ENCODE measurements at regions not wholly inside any gene's neighbourhood (a gene's known extent, or its start where the extent isn't known, plus 50 kb on each side); places are given as distances from the start of the nearest gene placed in this dataset.

DNA sequence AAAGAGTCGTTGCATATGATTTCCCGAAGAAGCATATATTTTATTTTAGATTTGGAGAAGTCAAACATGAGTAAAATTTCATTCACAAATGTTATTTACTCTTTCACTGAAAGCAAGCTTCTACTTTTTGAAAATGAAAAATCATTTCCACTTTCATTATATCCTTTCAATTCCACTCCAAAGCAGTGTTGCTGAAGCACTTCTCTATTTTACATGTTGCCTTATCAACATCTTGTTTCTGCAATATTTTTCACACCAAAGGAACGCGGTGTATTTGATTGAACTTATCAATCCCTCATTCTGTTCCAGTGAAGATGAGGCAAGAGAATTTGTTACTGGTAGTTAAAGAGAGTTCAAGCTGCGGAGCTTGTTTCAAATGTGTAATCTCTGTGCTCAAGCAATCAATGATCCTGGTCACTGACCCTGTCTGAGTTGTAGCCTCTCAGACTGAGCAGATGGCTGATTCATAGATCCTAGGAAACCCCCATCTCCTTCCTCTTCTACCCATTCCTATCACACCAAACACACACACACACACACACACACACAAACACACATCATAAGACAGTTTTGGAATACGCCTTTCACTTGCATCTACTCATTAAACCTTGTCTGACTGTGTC, 236.2 kb upstream of the FLRT2 start:
- H3K27me3 Mint-ChIP-seq (ENCODE audit: low read depth): no peaks in the 10 kb centered on the region
- POLR2A ChIA-PET: no interaction called here
- no peaks in the 10 kb centered on the region for H3K4me1 Mint-ChIP-seq
- no peak overlapping the region for H3K27ac Mint-ChIP-seq
- H3K4me3 Mint-ChIP-seq: no peak overlapping the region
- H3K9me3 Mint-ChIP-seq: peaks cover 6% of the 10 kb centered on the region; the same call in 1 of the 2 replicates
- ATAC-seq (no peak), DNase-seq (ENCODE audit: low spot score) (no peak)
- no peaks in the 10 kb centered on the region for H3K36me3 Mint-ChIP-seq
- TF ChIP-seq SMAD4 (CRISPR knock-in tag; IDR thresholded peaks at IDR 0.05): no peak
- CTCF ChIA-PET: no interaction called here

DNA sequence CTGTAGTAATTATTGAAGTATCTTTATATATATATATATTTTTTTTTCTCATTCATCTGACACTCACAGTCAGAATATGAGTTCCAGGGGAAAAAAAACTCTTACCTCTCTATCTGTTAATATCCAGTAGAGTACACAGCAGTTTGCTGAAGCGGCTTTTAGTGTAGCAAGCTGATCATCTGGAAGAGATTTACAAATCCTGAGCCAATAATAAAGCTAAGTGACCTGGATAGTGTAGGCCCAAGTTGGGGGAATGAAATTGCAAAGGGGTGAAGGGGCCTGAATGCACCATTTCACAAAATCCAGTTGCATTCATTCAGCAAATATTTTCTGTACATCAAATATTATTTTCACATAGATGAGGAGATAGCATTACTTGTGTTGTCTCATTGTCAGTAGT, 234.6 kb upstream of the FLRT2 start:
- no peak for ATAC-seq
- CTCF ChIA-PET: no interaction called here

DNA sequence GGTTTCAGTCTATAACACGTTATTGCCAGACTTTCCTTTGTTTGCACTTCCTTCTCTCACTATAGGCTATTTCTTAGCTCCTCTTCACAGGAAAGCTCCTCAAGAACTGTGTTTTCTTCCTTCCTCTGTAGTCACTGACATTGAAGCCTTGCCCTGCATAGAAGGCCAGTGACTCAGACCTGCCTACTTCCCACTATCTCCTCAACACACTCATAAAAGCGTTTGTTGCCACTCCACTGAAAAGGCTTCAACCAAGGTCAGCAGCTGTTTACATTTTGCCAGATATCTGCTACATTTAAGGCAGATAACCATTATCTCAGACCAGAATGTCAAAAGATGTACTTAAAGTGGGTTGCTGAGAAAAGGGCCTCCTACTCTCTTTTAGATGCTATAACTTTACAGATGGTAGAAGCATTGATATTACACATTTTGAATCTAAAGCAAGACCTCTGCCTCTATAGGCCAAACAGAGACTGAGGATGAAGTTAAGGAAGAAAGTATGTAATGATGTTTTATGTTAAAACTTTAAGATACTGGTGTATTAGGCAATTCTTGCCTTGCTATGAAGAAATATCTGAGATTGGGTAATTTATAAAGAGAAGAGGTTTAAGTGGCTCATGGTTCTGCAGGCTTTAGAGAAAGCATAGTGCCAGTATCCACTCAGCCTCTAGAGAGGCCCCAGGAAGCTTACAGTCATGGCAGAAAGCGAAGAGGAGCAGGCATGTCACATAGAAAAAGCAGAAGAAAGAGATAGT, 233.3 kb upstream of the FLRT2 start:
- Mint-ChIP-seq H3K9me3 (peaks cover 4% of the 10 kb centered on the region; the same call in 1 of the 2 replicates), H3K4me3 (no peak overlapping the region), H3K36me3 (no peaks in the 10 kb centered on the region), H3K27me3 (ENCODE audit: low read depth) (no peaks in the 10 kb centered on the region), H3K27ac (no peak overlapping the region), H3K4me1 (no peaks in the 10 kb centered on the region)
- ATAC-seq (no peak), DNase-seq (ENCODE audit: low spot score) (no peak)
- CTCF ChIA-PET: interaction anchor here (0.5 kb wide), 1 partner anchor 316 kb away, joined by 4 read pairs; no protein-coding TSS in a partner anchor
- POLR2A ChIA-PET: no interaction called here
- TF ChIP-seq ELF4 (CRISPR knock-in tag; IDR thresholded peaks at IDR 0.05; ENCODE audit: low read depth) (no peak), ZNF423 (CRISPR knock-in tag; IDR thresholded peaks at IDR 0.05) (no peak), OVOL2 (CRISPR knock-in tag; IDR thresholded peaks at IDR 0.05; ENCODE audit: borderline replicate concordance) (no peak), NR3C1 (CRISPR knock-in tag; conservative IDR thresholded peaks at IDR 0.05; ENCODE audit: low read depth) (no peak)
- TF ChIP-seq, protein P1, sequence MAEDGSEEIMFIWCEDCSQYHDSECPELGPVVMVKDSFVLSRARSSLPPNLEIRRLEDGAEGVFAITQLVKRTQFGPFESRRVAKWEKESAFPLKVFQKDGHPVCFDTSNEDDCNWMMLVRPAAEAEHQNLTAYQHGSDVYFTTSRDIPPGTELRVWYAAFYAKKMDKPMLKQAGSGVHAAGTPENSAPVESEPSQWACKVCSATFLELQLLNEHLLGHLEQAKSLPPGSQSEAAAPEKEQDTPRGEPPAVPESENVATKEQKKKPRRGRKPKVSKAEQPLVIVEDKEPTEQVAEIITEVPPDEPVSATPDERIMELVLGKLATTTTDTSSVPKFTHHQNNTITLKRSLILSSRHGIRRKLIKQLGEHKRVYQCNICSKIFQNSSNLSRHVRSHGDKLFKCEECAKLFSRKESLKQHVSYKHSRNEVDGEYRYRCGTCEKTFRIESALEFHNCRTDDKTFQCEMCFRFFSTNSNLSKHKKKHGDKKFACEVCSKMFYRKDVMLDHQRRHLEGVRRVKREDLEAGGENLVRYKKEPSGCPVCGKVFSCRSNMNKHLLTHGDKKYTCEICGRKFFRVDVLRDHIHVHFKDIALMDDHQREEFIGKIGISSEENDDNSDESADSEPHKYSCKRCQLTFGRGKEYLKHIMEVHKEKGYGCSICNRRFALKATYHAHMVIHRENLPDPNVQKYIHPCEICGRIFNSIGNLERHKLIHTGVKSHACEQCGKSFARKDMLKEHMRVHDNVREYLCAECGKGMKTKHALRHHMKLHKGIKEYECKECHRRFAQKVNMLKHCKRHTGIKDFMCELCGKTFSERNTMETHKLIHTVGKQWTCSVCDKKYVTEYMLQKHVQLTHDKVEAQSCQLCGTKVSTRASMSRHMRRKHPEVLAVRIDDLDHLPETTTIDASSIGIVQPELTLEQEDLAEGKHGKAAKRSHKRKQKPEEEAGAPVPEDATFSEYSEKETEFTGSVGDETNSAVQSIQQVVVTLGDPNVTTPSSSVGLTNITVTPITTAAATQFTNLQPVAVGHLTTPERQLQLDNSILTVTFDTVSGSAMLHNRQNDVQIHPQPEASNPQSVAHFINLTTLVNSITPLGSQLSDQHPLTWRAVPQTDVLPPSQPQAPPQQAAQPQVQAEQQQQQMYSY (CRISPR knock-in tag; IDR thresholded peaks at IDR 0.05): no peak
- TF ChIP-seq, protein P2, sequence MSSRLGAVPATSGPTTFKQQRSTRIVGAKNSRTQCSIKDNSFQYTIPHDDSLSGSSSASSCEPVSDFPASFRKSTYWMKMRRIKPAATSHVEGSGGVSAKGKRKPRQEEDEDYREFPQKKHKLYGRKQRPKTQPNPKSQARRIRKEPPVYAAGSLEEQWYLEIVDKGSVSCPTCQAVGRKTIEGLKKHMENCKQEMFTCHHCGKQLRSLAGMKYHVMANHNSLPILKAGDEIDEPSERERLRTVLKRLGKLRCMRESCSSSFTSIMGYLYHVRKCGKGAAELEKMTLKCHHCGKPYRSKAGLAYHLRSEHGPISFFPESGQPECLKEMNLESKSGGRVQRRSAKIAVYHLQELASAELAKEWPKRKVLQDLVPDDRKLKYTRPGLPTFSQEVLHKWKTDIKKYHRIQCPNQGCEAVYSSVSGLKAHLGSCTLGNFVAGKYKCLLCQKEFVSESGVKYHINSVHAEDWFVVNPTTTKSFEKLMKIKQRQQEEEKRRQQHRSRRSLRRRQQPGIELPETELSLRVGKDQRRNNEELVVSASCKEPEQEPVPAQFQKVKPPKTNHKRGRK (CRISPR knock-in tag; IDR thresholded peaks at IDR 0.05; ENCODE audit: borderline replicate concordance): no peak
- TF ChIP-seq, protein P3, sequence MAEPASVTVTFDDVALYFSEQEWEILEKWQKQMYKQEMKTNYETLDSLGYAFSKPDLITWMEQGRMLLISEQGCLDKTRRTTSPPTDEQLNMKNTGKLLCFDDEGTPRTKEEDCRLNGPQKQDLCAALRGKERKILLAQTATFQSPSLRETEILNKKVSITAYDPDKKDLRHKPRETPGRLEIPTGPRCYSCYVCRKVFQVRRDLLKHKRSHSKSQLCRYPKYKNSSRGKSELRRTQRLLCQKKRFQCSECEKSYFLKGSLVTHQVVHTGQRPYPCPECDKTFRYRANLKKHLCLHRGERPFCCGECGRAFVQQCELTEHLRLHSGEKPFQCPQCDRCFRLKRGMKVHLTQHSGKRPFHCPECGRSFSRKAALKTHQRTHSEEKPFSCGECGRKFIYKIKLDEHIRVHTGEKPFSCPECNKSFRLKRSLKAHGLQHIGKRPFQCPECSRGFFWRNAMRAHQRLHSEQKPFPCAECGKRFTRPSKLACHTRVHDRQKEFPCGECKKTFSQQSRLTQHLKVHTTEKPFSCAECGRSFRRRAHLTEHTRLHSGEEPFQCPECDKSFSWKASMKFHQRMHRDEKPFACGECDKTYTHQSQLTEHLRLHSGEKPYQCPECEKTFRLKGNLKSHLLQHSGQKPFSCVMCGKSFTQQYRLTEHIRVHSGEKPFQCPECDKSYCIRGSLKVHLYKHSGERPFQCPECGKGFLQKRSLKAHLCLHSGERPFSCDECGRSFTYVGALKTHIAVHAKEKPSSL (CRISPR knock-in tag; conservative IDR thresholded peaks at IDR 0.05): no peak
- TF ChIP-seq, protein P4, sequence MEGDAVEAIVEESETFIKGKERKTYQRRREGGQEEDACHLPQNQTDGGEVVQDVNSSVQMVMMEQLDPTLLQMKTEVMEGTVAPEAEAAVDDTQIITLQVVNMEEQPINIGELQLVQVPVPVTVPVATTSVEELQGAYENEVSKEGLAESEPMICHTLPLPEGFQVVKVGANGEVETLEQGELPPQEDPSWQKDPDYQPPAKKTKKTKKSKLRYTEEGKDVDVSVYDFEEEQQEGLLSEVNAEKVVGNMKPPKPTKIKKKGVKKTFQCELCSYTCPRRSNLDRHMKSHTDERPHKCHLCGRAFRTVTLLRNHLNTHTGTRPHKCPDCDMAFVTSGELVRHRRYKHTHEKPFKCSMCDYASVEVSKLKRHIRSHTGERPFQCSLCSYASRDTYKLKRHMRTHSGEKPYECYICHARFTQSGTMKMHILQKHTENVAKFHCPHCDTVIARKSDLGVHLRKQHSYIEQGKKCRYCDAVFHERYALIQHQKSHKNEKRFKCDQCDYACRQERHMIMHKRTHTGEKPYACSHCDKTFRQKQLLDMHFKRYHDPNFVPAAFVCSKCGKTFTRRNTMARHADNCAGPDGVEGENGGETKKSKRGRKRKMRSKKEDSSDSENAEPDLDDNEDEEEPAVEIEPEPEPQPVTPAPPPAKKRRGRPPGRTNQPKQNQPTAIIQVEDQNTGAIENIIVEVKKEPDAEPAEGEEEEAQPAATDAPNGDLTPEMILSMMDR (IDR thresholded peaks at IDR 0.05): no peak

More for the DNA sequence above, 234.6 kb upstream of the FLRT2 start:
- Mint-ChIP-seq H3K36me3 (no peaks in the 10 kb centered on the region), H3K4me3 (no peak overlapping the region), H3K27me3 (ENCODE audit: low read depth) (no peaks in the 10 kb centered on the region), H3K27ac (no peak overlapping the region), H3K9me3 (peaks cover 4% of the 10 kb centered on the region; the same call in 1 of the 2 replicates), H3K4me1 (no peaks in the 10 kb centered on the region)
- no peak for DNase-seq (ENCODE audit: low spot score)
- TF ChIP-seq TCF7 (CRISPR knock-in tag; IDR thresholded peaks at IDR 0.05; ENCODE audit: low read depth) (no peak), GABPB1 (CRISPR knock-in tag; IDR thresholded peaks at IDR 0.05) (no peak), FOXP1 (CRISPR knock-in tag; IDR thresholded peaks at IDR 0.05; ENCODE audit: borderline replicate concordance) (no peak), IRF2 (CRISPR knock-in tag; IDR thresholded peaks at IDR 0.05; ENCODE audit: borderline replicate concordance, low read depth) (no peak), TP53 (CRISPR knock-in tag; IDR thresholded peaks at IDR 0.05) (no peak), NR3C1 (CRISPR knock-in tag; conservative IDR thresholded peaks at IDR 0.05; ENCODE audit: low read depth) (no peak)
- TF ChIP-seq, protein P4 (IDR thresholded peaks at IDR 0.05): no peak
- TF ChIP-seq, protein P5, sequence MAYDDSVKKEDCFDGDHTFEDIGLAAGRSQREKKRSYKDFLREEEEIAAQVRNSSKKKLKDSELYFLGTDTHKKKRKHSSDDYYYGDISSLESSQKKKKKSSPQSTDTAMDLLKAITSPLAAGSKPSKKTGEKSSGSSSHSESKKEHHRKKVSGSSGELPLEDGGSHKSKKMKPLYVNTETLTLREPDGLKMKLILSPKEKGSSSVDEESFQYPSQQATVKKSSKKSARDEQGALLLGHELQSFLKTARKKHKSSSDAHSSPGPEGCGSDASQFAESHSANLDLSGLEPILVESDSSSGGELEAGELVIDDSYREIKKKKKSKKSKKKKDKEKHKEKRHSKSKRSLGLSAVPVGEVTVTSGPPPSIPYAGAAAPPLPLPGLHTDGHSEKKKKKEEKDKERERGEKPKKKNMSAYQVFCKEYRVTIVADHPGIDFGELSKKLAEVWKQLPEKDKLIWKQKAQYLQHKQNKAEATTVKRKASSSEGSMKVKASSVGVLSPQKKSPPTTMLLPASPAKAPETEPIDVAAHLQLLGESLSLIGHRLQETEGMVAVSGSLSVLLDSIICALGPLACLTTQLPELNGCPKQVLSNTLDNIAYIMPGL (CRISPR knock-in tag; IDR thresholded peaks at IDR 0.05): no peak
- POLR2A ChIA-PET: no interaction called here

Data from WTC11 (cell line).